ENCODE measurements at regions not wholly inside any gene's neighbourhood (a gene's known extent, or its start where the extent isn't known, plus 50 kb on each side); places are given as distances from the start of the nearest gene placed in this dataset.
A peak's percentile ranks its signal among the peaks of the same experiment; 100 is the strongest.
"Not testable (repeated sequence)": the region's sequence is repeated elsewhere in the genome, so short reads cannot be mapped to it uniquely, and the experiment has no call there.

DNA sequence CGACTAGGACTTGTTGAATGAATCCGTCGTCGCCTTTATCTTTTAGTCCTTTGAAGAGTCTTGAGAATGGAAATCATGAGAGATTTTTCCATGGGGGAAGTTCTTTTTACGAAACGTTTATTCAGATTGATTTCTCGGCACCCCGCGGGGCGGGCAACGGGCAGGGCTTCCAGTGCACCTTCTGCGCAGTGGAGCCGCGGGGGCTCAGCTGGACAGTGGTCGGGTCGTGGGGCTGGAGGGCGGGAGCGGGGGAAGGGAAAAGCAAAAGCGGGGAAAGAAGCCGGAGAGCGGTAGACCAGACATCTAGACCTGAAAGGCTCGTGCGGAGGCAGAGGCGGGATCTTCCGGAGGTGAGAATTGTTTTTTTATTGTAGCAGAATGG is 103.0 kb downstream of the NBPF11 start:
- not testable (repeated sequence) for H3K4me1 Mint-ChIP-seq, H3K9me3 Mint-ChIP-seq, H3K27me3 Mint-ChIP-seq, ATAC-seq
- Mint-ChIP-seq H3K4me3 (peak overlapping the region; percentile 78 to 88), H3K27ac (peak overlapping the region; percentile 25 to 74)
- peak; percentile 9 to 13 for DNase-seq

DNA sequence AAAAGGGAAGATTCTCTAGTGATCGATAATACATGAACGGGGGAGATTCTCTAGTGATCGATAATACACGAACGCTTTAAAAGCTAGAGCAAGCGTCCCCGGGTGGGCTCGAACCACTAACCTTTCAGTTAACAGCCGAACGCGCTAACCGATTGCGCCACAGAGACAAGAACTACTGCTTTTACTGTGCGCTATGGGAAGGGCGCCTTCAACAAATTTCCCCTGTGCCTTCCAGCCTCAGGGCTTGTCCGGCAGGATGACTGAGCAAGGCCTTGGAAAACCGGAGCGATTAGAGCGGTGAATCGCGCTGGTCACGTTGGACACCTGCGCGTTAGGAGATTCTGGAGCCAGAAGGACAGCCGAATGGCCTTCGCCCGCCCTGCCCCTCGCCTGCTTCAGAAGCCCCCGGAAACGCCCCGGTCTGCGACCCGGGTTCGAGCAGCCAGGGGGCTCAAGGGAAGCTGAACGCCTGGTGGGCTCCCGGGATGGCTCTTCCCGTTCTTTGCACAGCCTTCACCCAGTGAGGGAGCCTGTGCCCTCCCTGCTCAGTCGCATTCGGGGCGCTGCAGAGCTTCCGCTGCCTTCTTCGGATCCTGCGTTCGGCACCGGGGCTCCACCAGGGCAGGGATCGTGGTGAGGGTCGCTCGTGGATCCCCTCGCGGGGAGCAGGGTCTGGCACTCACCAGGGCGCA is 103.5 kb downstream of the NBPF11 start:
- not testable (repeated sequence) for H3K27me3 Mint-ChIP-seq, H3K9me3 Mint-ChIP-seq, H3K4me1 Mint-ChIP-seq
- Mint-ChIP-seq H3K27ac (peak overlapping the region; percentile 25 to 89), H3K4me3 (peak overlapping the region; percentile 78 to 88)
- peak; percentile 27 to 51 for DNase-seq
- peak; percentile 56 for ATAC-seq

DNA sequence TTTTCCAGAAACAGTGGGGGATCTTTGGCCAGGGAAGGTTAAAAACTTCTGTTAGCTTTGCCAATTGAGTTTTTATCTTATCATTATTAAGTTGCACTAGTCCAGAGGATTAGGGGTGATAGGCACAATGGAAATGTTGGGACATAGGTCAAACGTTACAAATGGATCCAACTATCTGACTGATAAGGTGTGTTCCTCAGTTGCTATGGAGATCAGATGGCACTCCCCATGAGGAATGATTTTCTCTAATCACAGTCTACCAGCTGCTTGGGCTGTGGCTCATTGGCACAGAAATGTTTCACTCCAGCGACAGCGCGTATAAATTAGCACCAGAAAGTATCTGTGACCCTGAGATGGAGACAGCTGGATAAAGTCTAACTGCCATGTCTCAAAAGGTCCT is 106.2 kb downstream of the NBPF11 start:
- not testable (repeated sequence) for DNase-seq, H3K27me3 Mint-ChIP-seq, H3K4me1 Mint-ChIP-seq, H3K9me3 Mint-ChIP-seq, H3K27ac Mint-ChIP-seq, ATAC-seq, H3K4me3 Mint-ChIP-seq

DNA sequence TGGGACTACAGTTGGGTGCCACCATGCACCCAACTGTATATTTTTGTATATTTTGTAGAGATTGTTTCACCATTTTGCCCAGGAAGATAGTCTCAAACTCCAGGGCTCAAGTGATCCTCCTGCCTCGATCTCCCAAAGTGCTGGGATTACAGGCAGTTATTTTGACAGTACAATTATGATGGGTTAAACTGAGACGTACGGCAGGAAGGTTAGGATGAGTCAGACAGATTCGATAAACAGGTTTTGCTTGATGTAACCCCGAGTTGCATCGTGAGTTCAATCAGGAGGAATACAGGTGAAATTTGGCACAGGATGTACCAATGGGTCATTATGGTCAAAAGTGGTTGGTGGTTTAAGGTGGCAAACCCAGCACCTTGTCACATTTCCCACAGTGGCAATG is 107.6 kb downstream of the NBPF11 start:
- not testable (repeated sequence) for H3K9me3 Mint-ChIP-seq, H3K4me1 Mint-ChIP-seq, H3K4me3 Mint-ChIP-seq, H3K27me3 Mint-ChIP-seq, H3K27ac Mint-ChIP-seq
- peak in 1 of 2 donors; percentile 34 for DNase-seq
- ATAC-seq: peak; percentile 85
